ENCODE measurements at regions not wholly inside any gene's neighbourhood (a gene's known extent, or its start where the extent isn't known, plus 50 kb on each side); places are given as distances from the start of the nearest gene placed in this dataset.

DNA sequence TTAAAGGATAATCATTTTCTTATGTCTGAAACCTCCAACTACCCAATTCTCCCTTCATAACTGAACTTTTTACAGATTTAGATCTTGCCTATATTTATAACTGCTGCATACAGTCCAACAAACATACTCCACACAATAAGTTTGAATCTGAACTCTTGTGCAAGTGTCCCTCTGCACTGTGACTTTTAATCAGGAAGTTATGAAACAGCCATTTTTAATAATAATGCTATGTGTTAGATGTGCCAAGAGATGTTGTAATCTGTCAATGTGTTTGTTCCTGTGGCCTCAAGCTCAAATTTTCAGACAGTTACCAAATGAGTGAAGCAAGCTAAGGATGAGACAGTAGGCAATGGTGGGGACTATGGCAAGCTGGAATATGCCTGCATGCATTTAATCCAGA lies 57.6 kb upstream of the MTAP start:
- DNase-seq (ENCODE audit: low read depth in 4 of 4, low spot score in 3 of 4): no peak

DNA sequence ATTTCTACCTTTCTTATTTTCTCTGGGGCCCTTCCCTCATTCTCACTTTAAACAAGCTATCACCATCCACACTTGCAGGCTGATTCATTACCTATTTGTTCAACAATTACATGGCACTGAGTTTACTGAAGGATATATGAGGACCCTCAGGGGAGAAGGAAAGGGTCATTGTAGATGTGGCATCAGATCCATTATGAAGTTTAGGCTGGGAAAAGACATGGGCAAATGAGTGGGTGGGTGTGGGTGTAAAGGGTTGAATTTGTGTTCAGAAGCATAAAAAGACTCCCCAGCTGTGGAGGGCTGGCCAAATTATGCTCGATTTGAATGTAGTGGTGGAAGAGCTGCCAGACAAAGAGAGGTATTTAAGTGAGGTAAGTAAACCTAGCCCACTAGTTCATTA lies 55.9 kb upstream of the MTAP start:
- no peak for DNase-seq (ENCODE audit: low read depth in 4 of 4, low spot score in 3 of 4)

DNA sequence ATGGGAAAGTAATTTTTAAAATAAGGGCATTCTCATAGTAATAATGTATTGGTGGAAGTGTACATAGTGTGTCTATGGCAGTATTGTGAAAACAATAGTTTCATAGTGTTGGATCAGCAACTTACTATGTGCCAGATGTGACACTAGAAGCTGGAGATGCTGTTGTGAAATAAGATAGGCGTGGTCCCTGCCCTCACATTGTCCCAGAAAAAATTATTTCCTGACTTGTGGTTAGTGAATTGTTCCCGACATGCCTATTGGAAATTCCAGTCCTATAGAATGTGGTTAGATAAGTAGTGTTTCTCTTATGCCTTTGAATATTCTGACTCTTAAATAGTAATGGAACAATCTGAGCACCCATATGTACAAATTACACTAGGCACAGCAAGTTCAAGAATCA lies 55.3 kb upstream of the MTAP start:
- no peak for DNase-seq (ENCODE audit: low read depth in 4 of 4, low spot score in 3 of 4)

DNA sequence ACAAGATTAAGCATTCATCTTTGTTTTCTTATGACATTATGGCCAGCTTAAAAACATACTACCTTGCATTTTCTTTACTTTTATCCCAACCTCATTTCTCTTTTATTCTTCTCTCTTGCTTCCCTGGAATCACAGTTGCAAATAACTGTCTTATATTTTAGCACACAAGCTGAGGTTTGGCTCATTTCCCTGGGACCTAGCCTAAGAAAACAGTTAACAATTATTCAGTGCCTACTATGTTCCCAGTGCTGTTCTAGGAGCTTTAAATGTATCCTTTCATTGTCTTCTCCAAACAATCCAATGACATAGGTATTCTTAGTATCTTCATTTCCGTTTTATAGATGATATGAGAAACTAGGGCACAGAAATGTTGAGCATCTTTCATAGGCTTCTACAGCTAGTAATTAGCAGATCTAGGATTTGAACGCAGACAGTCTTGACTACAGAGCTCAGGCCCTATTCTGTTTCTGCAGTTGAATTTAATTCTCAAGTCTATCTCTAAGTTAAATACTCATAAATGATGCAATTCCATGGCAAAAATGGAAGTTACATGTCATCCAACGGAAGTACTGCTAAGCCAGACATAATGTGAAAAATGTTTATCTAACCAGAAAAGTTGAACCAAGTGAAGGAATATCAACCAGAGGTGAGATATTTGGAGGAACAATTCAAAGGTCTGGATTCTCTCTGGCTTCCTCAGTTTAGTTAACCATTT lies 52.3 kb upstream of the MTAP start:
- no peak for DNase-seq (ENCODE audit: low read depth in 4 of 4, low spot score in 3 of 4)

- no peak for DNase-seq (ENCODE audit: low read depth in 4 of 4, low spot score in 3 of 4)
Observed at GRCh38 chr9:21751998-21752397, 50.4 kb upstream of the MTAP start.
